Mesothelial cell of epicardium (in vitro differentiated cells): ENCODE measurements at regions not wholly inside any gene's neighbourhood (a gene's known extent, or its start where the extent isn't known, plus 50 kb on each side); places are given as distances from the start of the nearest gene placed in this dataset.

ENCODE experiments used
- DNase-seq, 2 experiments: peaks; one replicate each; pipeline ENCODE4 v3.0.0; 2021; ENCODE audit warnings: low spot score in 2 of 2; ENCODE audit not compliant: unreplicated experiment in 2 of 2
- H3K27ac Mint-ChIP-seq: 2 replicates; pipeline ENCODE4 v1.8.0; 2021; ENCODE audit warnings: mixed read lengths
- H3K27me3 Mint-ChIP-seq: 2 replicates; pipeline ENCODE4 v1.8.0; 2021; ENCODE audit warnings: low read depth, mixed read lengths
- H3K36me3 Mint-ChIP-seq: 2 replicates; pipeline ENCODE4 v1.8.0; 2021; ENCODE audit warnings: mixed read lengths
- H3K4me1 Mint-ChIP-seq: 2 replicates; pipeline ENCODE4 v1.8.0; 2021; ENCODE audit warnings: mixed read lengths
- H3K4me3 Mint-ChIP-seq: 2 replicates; pipeline ENCODE4 v1.8.0; 2021; ENCODE audit warnings: mild to moderate bottlenecking, moderate library complexity, mixed read lengths
- H3K9me3 Mint-ChIP-seq: 2 replicates; pipeline ENCODE4 v1.8.0; 2021; ENCODE audit warnings: mixed read lengths
- CTCF ChIP-seq: fragments of 200-600 bp; sonication (generic); IDR thresholded peaks from one replicate; pipeline ENCODE4 v1.5.0; 2021; ENCODE audit warnings: antibody characterized with exemption; ENCODE audit not compliant: unreplicated experiment

- TF ChIP-seq CTCF: no peak
- Mint-ChIP-seq H3K27me3 (peaks cover 1% of the 10 kb centered on the region), H3K27ac (no peak overlapping the region), H3K4me1 (peaks cover 9% of the 10 kb centered on the region), H3K36me3 (no peaks in the 10 kb centered on the region), H3K9me3 (no peaks in the 10 kb centered on the region), H3K4me3 (no peak overlapping the region)
- no peak for DNase-seq
Measured at GRCh38 chr16:73432850-73433730, 385.2 kb upstream of the ZFHX3 start.

GRCh38 chr16:73430138-73430537 is 382.2 kb upstream of the ZFHX3 start:
- H3K27ac Mint-ChIP-seq: no peak overlapping the region
- no peaks in the 10 kb centered on the region for H3K36me3 Mint-ChIP-seq
- H3K27me3 Mint-ChIP-seq: no peaks in the 10 kb centered on the region
- TF ChIP-seq CTCF: no peak
- DNase-seq: no peak
- H3K4me1 Mint-ChIP-seq: peaks cover 17% of the 10 kb centered on the region
- no peak overlapping the region for H3K4me3 Mint-ChIP-seq
- H3K9me3 Mint-ChIP-seq: no peaks in the 10 kb centered on the region

GRCh38 chr16:73428121-73428520 is 380.2 kb upstream of the ZFHX3 start:
- no peak for TF ChIP-seq CTCF
- Mint-ChIP-seq H3K9me3 (no peaks in the 10 kb centered on the region), H3K36me3 (no peaks in the 10 kb centered on the region), H3K4me3 (no peak overlapping the region), H3K27ac (no peak overlapping the region), H3K27me3 (no peaks in the 10 kb centered on the region), H3K4me1 (peaks cover 8% of the 10 kb centered on the region)
- no peak for DNase-seq

GRCh38 chr16:73427164-73427563 is 379.2 kb upstream of the ZFHX3 start:
- Mint-ChIP-seq H3K4me1 (peaks cover 8% of the 10 kb centered on the region), H3K9me3 (no peaks in the 10 kb centered on the region), H3K27ac (no peak overlapping the region), H3K27me3 (peaks cover 3% of the 10 kb centered on the region), H3K4me3 (no peak overlapping the region), H3K36me3 (no peaks in the 10 kb centered on the region)
- DNase-seq: no peak
- TF ChIP-seq CTCF: no peak

- Mint-ChIP-seq H3K4me3 (no peak overlapping the region), H3K36me3 (no peaks in the 10 kb centered on the region), H3K4me1 (peaks cover 8% of the 10 kb centered on the region), H3K9me3 (no peaks in the 10 kb centered on the region), H3K27ac (no peak overlapping the region), H3K27me3 (peaks cover 3% of the 10 kb centered on the region)
- no peak for TF ChIP-seq CTCF
- no peak for DNase-seq
Measured at GRCh38 chr16:73426433-73427160, 378.7 kb upstream of the ZFHX3 start.
